ENCODE measurements at regions not wholly inside any gene's neighbourhood (a gene's known extent, or its start where the extent isn't known, plus 50 kb on each side); places are given as distances from the start of the nearest gene placed in this dataset.
A peak's percentile ranks its signal among the peaks of the same experiment; 100 is the strongest.

- no peak overlapping the region for H3K27ac Mint-ChIP-seq
- no peak overlapping the region for H3K4me3 ChIP-seq (ENCODE audit: low read length)
- WGBS (ENCODE audit: insufficient coverage): 100% methylated on average over 1 of the region's 3 CpGs
- H3K9me3 Mint-ChIP-seq: no peaks in the 10 kb centered on the region
- intact Hi-C loops (cut with micrococcal nuclease): loop anchor here (10.0 kb wide), 1 partner anchor 92 kb away; no protein-coding TSS in a partner anchor
- peaks cover 8% of the 10 kb centered on the region in 2 donors for H3K27me3 Mint-ChIP-seq (ENCODE audit: low read depth in 2 of 2)
- H3K4me1 Mint-ChIP-seq: peaks cover 30 to 37% of the 10 kb centered on the region in 2 donors
- H3K36me3 Mint-ChIP-seq: no peaks in the 10 kb centered on the region
- no peaks in the 10 kb centered on the region for H3K36me3 ChIP-seq (ENCODE audit: control insufficient read depth, insufficient read depth, low read length)
- H3K27ac ChIP-seq (ENCODE audit: low read length): no peak overlapping the region
- TF ChIP-seq CTCF (IDR thresholded peaks at IDR 0.05): no peak
- DNase-seq: no peak
- peaks cover 17% of the 10 kb centered on the region for H3K4me1 ChIP-seq (ENCODE audit: control insufficient read depth, insufficient read depth, low read length)
- no peak for ATAC-seq
- no peaks in the 10 kb centered on the region for H3K27me3 ChIP-seq (ENCODE audit: control insufficient read depth, insufficient read depth, low read length)
- H3K4me3 Mint-ChIP-seq: no peak overlapping the region
- H3K9me3 ChIP-seq (ENCODE audit: control insufficient read depth, insufficient read depth, low read length): no peaks in the 10 kb centered on the region
Measured at GRCh38 chr18:54712306-54712705, 116.0 kb upstream of the RAB27B start.

GRCh38 chr18:54712758-54713157 is 115.5 kb upstream of the RAB27B start:
- no peak overlapping the region for H3K4me3 Mint-ChIP-seq
- DNase-seq (no peak), ATAC-seq (no peak)
- Histone ChIP-seq H3K9me3 (ENCODE audit: control insufficient read depth, insufficient read depth, low read length) (no peaks in the 10 kb centered on the region), H3K4me1 (ENCODE audit: control insufficient read depth, insufficient read depth, low read length) (peaks cover 22% of the 10 kb centered on the region), H3K27ac (ENCODE audit: low read length) (no peak overlapping the region), H3K27me3 (ENCODE audit: control insufficient read depth, insufficient read depth, low read length) (no peaks in the 10 kb centered on the region), H3K36me3 (ENCODE audit: control insufficient read depth, insufficient read depth, low read length) (no peaks in the 10 kb centered on the region), H3K4me3 (ENCODE audit: low read length) (no peak overlapping the region)
- peaks cover 35 to 42% of the 10 kb centered on the region in 2 donors for H3K4me1 Mint-ChIP-seq
- 82% methylated on average over 8 of the region's 8 CpGs for WGBS (ENCODE audit: insufficient coverage)
- no peak for TF ChIP-seq CTCF (IDR thresholded peaks at IDR 0.05)
- H3K27me3 Mint-ChIP-seq (ENCODE audit: low read depth in 2 of 2): peaks cover 8% of the 10 kb centered on the region in 2 donors
- no peaks in the 10 kb centered on the region for H3K9me3 Mint-ChIP-seq
- intact Hi-C loops (cut with micrococcal nuclease): loop anchor here (10.0 kb wide), 1 partner anchor 92 kb away; no protein-coding TSS in a partner anchor
- H3K27ac Mint-ChIP-seq: no peak overlapping the region
- H3K36me3 Mint-ChIP-seq: no peaks in the 10 kb centered on the region

GRCh38 chr18:54713386-54713785 is 114.9 kb upstream of the RAB27B start:
- 76% methylated on average over 4 of the region's 4 CpGs for WGBS (ENCODE audit: insufficient coverage)
- intact Hi-C loops (cut with micrococcal nuclease): loop anchor here (10.0 kb wide), 1 partner anchor 91 kb away; no protein-coding TSS in a partner anchor
- DNase-seq (peak in 1 of 2 donors; percentile 7), ATAC-seq (no peak)
- no peaks in the 10 kb centered on the region for H3K27me3 ChIP-seq (ENCODE audit: control insufficient read depth, insufficient read depth, low read length)
- H3K4me1 Mint-ChIP-seq: peaks cover 41 to 48% of the 10 kb centered on the region in 2 donors
- TF ChIP-seq CTCF (IDR thresholded peaks at IDR 0.05): no peak
- no peak overlapping the region for H3K27ac Mint-ChIP-seq
- no peaks in the 10 kb centered on the region for H3K36me3 ChIP-seq (ENCODE audit: control insufficient read depth, insufficient read depth, low read length)
- H3K4me3 Mint-ChIP-seq: no peak overlapping the region
- no peaks in the 10 kb centered on the region for H3K9me3 Mint-ChIP-seq
- H3K27ac ChIP-seq (ENCODE audit: low read length): no peak overlapping the region
- no peaks in the 10 kb centered on the region for H3K9me3 ChIP-seq (ENCODE audit: control insufficient read depth, insufficient read depth, low read length)
- H3K4me3 ChIP-seq (ENCODE audit: low read length): no peak overlapping the region
- H3K4me1 ChIP-seq (ENCODE audit: control insufficient read depth, insufficient read depth, low read length): peaks cover 26% of the 10 kb centered on the region
- peaks cover 6 to 8% of the 10 kb centered on the region in 2 donors for H3K27me3 Mint-ChIP-seq (ENCODE audit: low read depth in 2 of 2)
- no peaks in the 10 kb centered on the region for H3K36me3 Mint-ChIP-seq

GRCh38 chr18:54714851-54715250 is 113.4 kb upstream of the RAB27B start:
- Mint-ChIP-seq H3K4me1 (peaks cover 47 to 53% of the 10 kb centered on the region in 2 donors), H3K27ac (peak overlapping the region in 1 of 2 donors; percentile 4), H3K27me3 (ENCODE audit: low read depth in 2 of 2) (peaks cover 6 to 8% of the 10 kb centered on the region in 2 donors), H3K9me3 (no peaks in the 10 kb centered on the region), H3K4me3 (peak overlapping the region; percentile 57), H3K36me3 (no peaks in the 10 kb centered on the region)
- 13% methylated on average over 1 of the region's 1 CpG for WGBS (ENCODE audit: insufficient coverage)
- intact Hi-C loops (cut with micrococcal nuclease): loop anchor here (5.0 to 10.0 kb wide), 2 partner anchors 90 to 112 kb away; partner anchors contain the start of gene RAB27B
- TF ChIP-seq CTCF (IDR thresholded peaks at IDR 0.05): no peak
- ATAC-seq (no peak), DNase-seq (no peak)
- H3K9me3 ChIP-seq (ENCODE audit: control insufficient read depth, insufficient read depth, low read length): no peaks in the 10 kb centered on the region
- no peaks in the 10 kb centered on the region for H3K27me3 ChIP-seq (ENCODE audit: control insufficient read depth, insufficient read depth, low read length)
- H3K4me1 ChIP-seq (ENCODE audit: control insufficient read depth, insufficient read depth, low read length): peaks cover 26% of the 10 kb centered on the region
- no peaks in the 10 kb centered on the region for H3K36me3 ChIP-seq (ENCODE audit: control insufficient read depth, insufficient read depth, low read length)
- no peak overlapping the region for H3K27ac ChIP-seq (ENCODE audit: low read length)
- no peak overlapping the region for H3K4me3 ChIP-seq (ENCODE audit: low read length)
